ENCODE measurements at regions not wholly inside any gene's neighbourhood (a gene's known extent, or its start where the extent isn't known, plus 50 kb on each side); places are given as distances from the start of the nearest gene placed in this dataset.
"Not testable (repeated sequence)": the region's sequence is repeated elsewhere in the genome, so short reads cannot be mapped to it uniquely, and the experiment has no call there.

GRCh38 chr2:57156231-57156924 is 890.2 kb upstream of the VRK2 start:
- DNase-seq (ENCODE audit: low spot score): no peak

GRCh38 chr2:57160976-57161375 is 885.6 kb upstream of the VRK2 start:
- DNase-seq (ENCODE audit: low spot score): no peak

- peak; percentile 12 for DNase-seq (ENCODE audit: low spot score)
These were observed 869.4 kb upstream of the VRK2 start for GRCh38 chr2:57177176-57177575.

GRCh38 chr2:57180042-57180567 is 866.5 kb upstream of the VRK2 start:
- DNase-seq (ENCODE audit: low spot score): no peak

- DNase-seq (ENCODE audit: low spot score): no peak
These were observed 865.9 kb upstream of the VRK2 start for GRCh38 chr2:57180678-57181077.

- DNase-seq (ENCODE audit: low spot score): no peak
These were observed 865.1 kb upstream of the VRK2 start for GRCh38 chr2:57181315-57182038.

- no peak for DNase-seq (ENCODE audit: low spot score)
These were observed 863.7 kb upstream of the VRK2 start for GRCh38 chr2:57182916-57183315.

GRCh38 chr2:57185568-57185967 is 861.0 kb upstream of the VRK2 start:
- no peak for DNase-seq (ENCODE audit: low spot score)

GRCh38 chr2:57190007-57190406 is 856.6 kb upstream of the VRK2 start:
- no peak for DNase-seq (ENCODE audit: low spot score)

GRCh38 chr2:57199663-57200062 is 846.9 kb upstream of the VRK2 start:
- DNase-seq (ENCODE audit: low spot score): no peak

- DNase-seq (ENCODE audit: low spot score): no peak
These were observed 842.2 kb upstream of the VRK2 start for GRCh38 chr2:57204364-57204763.

- no peak for DNase-seq (ENCODE audit: low spot score)
These were observed 841.4 kb upstream of the VRK2 start for GRCh38 chr2:57205241-57205640.

- no peak for DNase-seq (ENCODE audit: low spot score)
These were observed 839.4 kb upstream of the VRK2 start for GRCh38 chr2:57207191-57207590.

GRCh38 chr2:57209799-57210198 is 836.8 kb upstream of the VRK2 start:
- no peak for DNase-seq (ENCODE audit: low spot score)

- no peak for DNase-seq (ENCODE audit: low spot score)
These were observed 835.8 kb upstream of the VRK2 start for GRCh38 chr2:57210855-57211254.

GRCh38 chr2:57217013-57217412 is 829.6 kb upstream of the VRK2 start:
- no peak for DNase-seq (ENCODE audit: low spot score)

GRCh38 chr2:57218206-57218605 is 828.4 kb upstream of the VRK2 start:
- no peak for DNase-seq (ENCODE audit: low spot score)

- not testable (repeated sequence) for DNase-seq (ENCODE audit: low spot score)
These were observed 816.9 kb upstream of the VRK2 start for GRCh38 chr2:57229706-57230105.

- DNase-seq (ENCODE audit: low spot score): not testable (repeated sequence)
These were observed 814.3 kb upstream of the VRK2 start for GRCh38 chr2:57232341-57232740.

GRCh38 chr2:57251495-57251894 is 795.1 kb upstream of the VRK2 start:
- not testable (repeated sequence) for DNase-seq (ENCODE audit: low spot score)

- DNase-seq (ENCODE audit: low spot score): not testable (repeated sequence)
These were observed 770.2 kb upstream of the VRK2 start for GRCh38 chr2:57276408-57276807.

GRCh38 chr2:57278451-57278850 is 768.2 kb upstream of the VRK2 start:
- no peak for DNase-seq (ENCODE audit: low spot score)

- peak; percentile 31 for DNase-seq (ENCODE audit: low spot score)
These were observed 755.4 kb upstream of the VRK2 start for GRCh38 chr2:57291209-57291608.
